Stomach (tissue), 8 donors: ENCODE measurements at regions not wholly inside any gene's neighbourhood (a gene's known extent, or its start where the extent isn't known, plus 50 kb on each side); places are given as distances from the start of the nearest gene placed in this dataset.

ENCODE experiments used
- DNase-seq, 2 donors: peaks; one replicate each; pipeline versions ENCODE4 v3.0.0 to v3.0.0-alpha.2; 2013 to 2019
- H3K27ac ChIP-seq, 5 donors: fragments of 200-600 bp in 4 of 5; sonication (generic) in 4 of 5; one replicate each; pipeline ENCODE4 v1.5.1; 2013 to 2019; ENCODE audit warnings: mild to moderate bottlenecking in 1 of 5, moderate library complexity in 1 of 5
- H3K27me3 ChIP-seq, 3 donors: fragments of 200-600 bp; sonication (generic); one replicate each; pipeline ENCODE4 v1.5.1; 2017 to 2019; ENCODE audit warnings: mixed run types in 1 of 3
- H3K36me3 ChIP-seq, 4 donors: fragments of 200-600 bp; sonication (generic); 1 replicate in 3 of 4; 2 replicates in 1 of 4; pipeline ENCODE4 v1.5.1; 2016 to 2019
- H3K4me1 ChIP-seq, 4 donors: fragments of 200-600 bp; sonication (generic); one replicate each; pipeline ENCODE4 v1.5.1; 2016 to 2019
- H3K4me3 ChIP-seq, 4 donors: fragments of 200-600 bp; sonication (generic) in 3 of 4; one replicate each; pipeline ENCODE4 v1.5.1; 2016 to 2019; ENCODE audit warnings: mild to moderate bottlenecking in 1 of 4
- H3K9me3 ChIP-seq, 4 donors: fragments of 200-600 bp; sonication (generic); one replicate each; pipeline ENCODE4 v1.5.1; 2016 to 2019
- CTCF ChIP-seq, 7 experiments: fragments of 450-650 bp in 4 of 7; fragments of 200-600 bp in 3 of 7; sonication (generic) in 3 of 7; IDR thresholded peaks; one replicate each; pipeline ENCODE4 v1.5.1; 2016 to 2019; ENCODE audit warnings: antibody characterized with exemption in 7 of 7, control low read depth in 2 of 7, mild to moderate bottlenecking in 1 of 7
- EP300 ChIP-seq: sonication (generic); formaldehyde crosslinking; IDR thresholded peaks from one replicate; pipeline ENCODE4 v1.6.1; 2017; ENCODE audit warnings: antibody characterized with exemption
- POLR2A ChIP-seq, 4 donors: fragments of 450-650 bp; IDR thresholded peaks; one replicate each; pipeline ENCODE4 v1.6.1; 2016; ENCODE audit warnings: antibody characterized with exemption in 4 of 4, control low read depth in 2 of 4, mild to moderate bottlenecking in 1 of 4, moderate library complexity in 1 of 4
- POLR2AphosphoS5 ChIP-seq, 3 donors: sonication (generic); formaldehyde crosslinking; IDR thresholded peaks; one replicate each; pipeline ENCODE4 v1.6.1; 2016; ENCODE audit warnings: antibody characterized with exemption in 3 of 3
- WGBS, 5 donors: extraction: QIAGEN DNeasy Blood & Tissue Kit in 3 of 5; methylation state at CpG; one replicate each; pipeline versions ENCODE4 v1.1.5 to v1.1.7; 2013 to 2018; 5-methylcytosine and 5-hydroxymethylcytosine counted together
- intact Hi-C: fragments of 100-400 bp; cut with DNase I; formaldehyde crosslinking; loops from one replicate; pipeline ENCODE4 v1.15.1; 2023; ENCODE audit warnings: low total_unique reads
- donor health status: healthy with polysubstance abuse.
- donor health status: Bipolar disorder and iron deficiency.
- donor health status: healthy.

GRCh38 chrX:140342410-140342809 lies 162.5 kb downstream of the SOX3 start:
- Histone ChIP-seq H3K9me3 (no peaks in the 10 kb centered on the region), H3K36me3 (no peaks in the 10 kb centered on the region), H3K4me1 (no peaks in the 10 kb centered on the region), H3K27ac (no peak overlapping the region), H3K4me3 (no peak overlapping the region), H3K27me3 (no peaks in the 10 kb centered on the region)
- no peak for DNase-seq
- TF ChIP-seq EP300: no peak
- TF ChIP-seq POLR2A (IDR thresholded peaks at IDR 0.05): no peak
- no peak for TF ChIP-seq POLR2AphosphoS5 (IDR thresholded peaks at IDR 0.05)
- WGBS, 5 donors: 41 to 60% (median 52%) methylated on average over 1 of the region's 1 CpG
- intact Hi-C loops: no loop called here

- Histone ChIP-seq H3K27me3 (no peaks in the 10 kb centered on the region), H3K4me3 (no peak overlapping the region), H3K27ac (no peak overlapping the region), H3K9me3 (no peaks in the 10 kb centered on the region), H3K36me3 (no peaks in the 10 kb centered on the region), H3K4me1 (no peaks in the 10 kb centered on the region)
- TF ChIP-seq POLR2A (IDR thresholded peaks at IDR 0.05) (no peak), EP300 (no peak), CTCF (IDR thresholded peaks at IDR 0.05) (no peak), POLR2AphosphoS5 (IDR thresholded peaks at IDR 0.05) (no peak)
- intact Hi-C loops: no loop called here
- WGBS, 5 donors: 83 to 97% (median 91%) methylated on average over 1 of the region's 1 CpG
- DNase-seq: no peak
Measured at GRCh38 chrX:140337263-140337662, 167.6 kb downstream of the SOX3 start.

GRCh38 chrX:140318296-140318695 lies 186.6 kb downstream of the SOX3 start:
- DNase-seq: no peak
- H3K9me3 ChIP-seq: no peaks in the 10 kb centered on the region
- no peak for TF ChIP-seq POLR2AphosphoS5 (IDR thresholded peaks at IDR 0.05)
- no peak for TF ChIP-seq CTCF (IDR thresholded peaks at IDR 0.05)
- TF ChIP-seq EP300: no peak
- TF ChIP-seq POLR2A (IDR thresholded peaks at IDR 0.05): no peak
- intact Hi-C loops: no loop called here
- 64 to 77% (median 71%) methylated on average over 4 of the region's 4 CpGs for WGBS, 5 donors
- no peak overlapping the region for H3K27ac ChIP-seq
- H3K36me3 ChIP-seq: no peaks in the 10 kb centered on the region
- H3K4me1 ChIP-seq: no peaks in the 10 kb centered on the region
- H3K27me3 ChIP-seq: no peaks in the 10 kb centered on the region
- H3K4me3 ChIP-seq: no peak overlapping the region

- no peak for TF ChIP-seq POLR2AphosphoS5 (IDR thresholded peaks at IDR 0.05)
- WGBS, 5 donors: 41 to 66% (median 60%) methylated on average over 2 of the region's 2 CpGs
- Histone ChIP-seq H3K27me3 (no peaks in the 10 kb centered on the region), H3K27ac (no peak overlapping the region), H3K36me3 (no peaks in the 10 kb centered on the region), H3K4me1 (no peaks in the 10 kb centered on the region), H3K9me3 (no peaks in the 10 kb centered on the region), H3K4me3 (no peak overlapping the region)
- no peak for DNase-seq
- intact Hi-C loops: no loop called here
Measured at GRCh38 chrX:140317462-140317861, 187.4 kb downstream of the SOX3 start.

GRCh38 chrX:140298960-140299825 lies 205.7 kb downstream of the SOX3 start:
- 70 to 80% (median 74%) methylated on average over 11 of the region's 11 CpGs for WGBS, 5 donors
- Histone ChIP-seq H3K9me3 (peaks cover 0 to 4% (median 0%) of the 10 kb centered on the region in 4 donors), H3K36me3 (no peaks in the 10 kb centered on the region), H3K4me3 (no peak overlapping the region), H3K4me1 (no peaks in the 10 kb centered on the region), H3K27ac (no peak overlapping the region), H3K27me3 (no peaks in the 10 kb centered on the region)
- intact Hi-C loops: no loop called here
- no peak for DNase-seq
- TF ChIP-seq POLR2A (IDR thresholded peaks at IDR 0.05): no peak
- TF ChIP-seq POLR2AphosphoS5 (IDR thresholded peaks at IDR 0.05): no peak
- no peak for TF ChIP-seq CTCF (IDR thresholded peaks at IDR 0.05)
- no peak for TF ChIP-seq EP300
